Renal pelvis (tissue), 1 donor: ENCODE measurements at regions not wholly inside any gene's neighbourhood (a gene's known extent, or its start where the extent isn't known, plus 50 kb on each side); places are given as distances from the start of the nearest gene placed in this dataset.

Source experiments
- DNase-seq: peaks from one replicate; pipeline ENCODE4 v3.0.0-alpha.2; 2013

DNA sequence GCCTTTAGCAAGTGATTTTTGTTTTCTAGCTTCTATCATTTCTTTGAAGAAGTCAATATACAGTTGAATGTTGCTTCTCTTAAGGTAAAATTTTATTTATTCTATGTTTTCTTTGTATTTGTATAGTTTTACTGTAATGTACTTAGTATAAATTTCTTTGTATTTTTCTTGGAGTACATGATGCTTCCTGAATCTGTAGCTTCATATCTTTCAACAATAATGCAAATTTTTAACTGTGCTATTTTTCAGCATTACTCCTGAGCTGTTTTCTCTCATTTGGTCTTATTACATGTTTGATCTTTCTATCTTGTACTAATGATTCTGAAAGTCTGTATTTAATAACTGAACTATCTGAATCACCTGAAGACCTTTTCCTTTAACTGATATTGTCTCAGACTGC is 253.9 kb upstream of the NXPH2 start:
- DNase-seq: no peak

DNA sequence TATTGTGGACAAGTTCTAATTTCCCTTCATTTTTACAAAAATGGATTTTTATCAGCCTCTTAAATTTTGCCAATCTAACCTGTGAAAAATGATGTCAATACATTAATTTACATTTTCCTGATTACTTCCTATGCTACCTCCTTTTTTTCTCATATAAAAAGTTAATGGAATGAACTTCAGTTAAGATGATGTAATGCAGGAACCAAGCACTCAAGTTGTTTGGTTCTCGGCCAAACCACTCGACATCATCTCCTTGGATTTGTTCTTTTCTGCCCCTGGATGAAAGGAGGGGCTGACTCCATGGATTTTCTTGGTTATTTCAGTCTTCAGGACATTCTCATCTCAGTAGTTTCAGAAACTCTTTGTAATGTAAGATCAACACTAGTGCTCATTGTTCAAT is 253.1 kb upstream of the NXPH2 start:
- DNase-seq: no peak

DNA sequence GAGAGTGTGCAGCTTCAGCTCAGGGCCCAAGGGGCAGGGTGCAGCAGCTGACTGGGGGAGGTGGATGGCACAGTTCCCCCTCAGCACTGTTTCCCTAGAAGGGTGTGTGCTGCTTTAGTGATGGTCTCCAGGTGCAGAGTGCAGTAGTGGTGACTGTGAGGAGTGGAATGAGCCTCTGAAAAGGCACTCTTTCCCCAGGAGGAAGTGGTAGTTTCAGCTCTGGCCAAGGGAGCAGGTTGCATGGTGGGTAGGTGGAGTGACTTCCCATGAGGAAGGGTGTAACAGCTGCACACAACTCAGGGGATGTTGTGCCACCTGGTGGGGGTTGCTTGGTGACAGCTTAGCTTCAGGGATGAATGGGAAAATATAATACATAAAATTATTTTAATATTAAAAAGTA is 251.5 kb upstream of the NXPH2 start:
- DNase-seq: no peak

DNA sequence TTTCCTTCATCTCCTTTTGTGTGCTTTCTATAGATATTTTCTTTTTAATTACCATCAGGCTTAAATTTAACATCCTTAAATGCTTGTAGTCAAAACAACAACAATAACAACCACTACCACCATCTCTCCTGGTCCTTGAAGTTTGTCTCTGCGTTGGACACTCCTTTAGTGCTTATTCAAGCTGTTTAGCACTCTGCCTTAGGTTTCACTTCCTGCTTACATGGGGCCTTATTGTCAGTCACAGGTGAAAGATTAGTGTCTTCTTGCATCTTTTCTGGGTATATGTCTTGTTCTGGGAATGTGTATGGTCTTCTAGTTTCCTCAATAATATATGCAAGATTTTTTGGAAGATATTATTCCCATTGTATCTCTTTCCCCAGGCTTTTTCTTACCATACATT is 240.1 kb upstream of the NXPH2 start:
- DNase-seq: no peak

DNA sequence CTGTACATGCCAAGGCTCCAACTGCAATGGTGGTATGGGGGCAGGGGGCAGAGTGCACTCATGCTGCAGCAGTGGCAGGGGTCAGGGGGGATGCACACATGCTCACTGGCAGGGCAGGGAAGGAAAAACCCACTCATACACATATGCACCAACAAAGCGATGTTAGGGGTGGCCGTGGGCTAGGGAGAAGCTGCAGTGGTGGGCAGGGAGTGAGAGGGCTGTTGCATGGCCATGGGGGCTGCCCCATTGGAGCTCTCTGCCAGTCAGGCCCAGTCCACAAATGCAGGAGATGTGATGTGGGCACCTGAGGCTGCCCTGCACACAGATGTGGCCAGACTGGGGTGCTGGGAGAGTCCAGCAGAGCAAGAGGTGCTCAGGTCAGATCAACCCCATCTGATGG is 238.1 kb upstream of the NXPH2 start:
- no peak for DNase-seq

DNA sequence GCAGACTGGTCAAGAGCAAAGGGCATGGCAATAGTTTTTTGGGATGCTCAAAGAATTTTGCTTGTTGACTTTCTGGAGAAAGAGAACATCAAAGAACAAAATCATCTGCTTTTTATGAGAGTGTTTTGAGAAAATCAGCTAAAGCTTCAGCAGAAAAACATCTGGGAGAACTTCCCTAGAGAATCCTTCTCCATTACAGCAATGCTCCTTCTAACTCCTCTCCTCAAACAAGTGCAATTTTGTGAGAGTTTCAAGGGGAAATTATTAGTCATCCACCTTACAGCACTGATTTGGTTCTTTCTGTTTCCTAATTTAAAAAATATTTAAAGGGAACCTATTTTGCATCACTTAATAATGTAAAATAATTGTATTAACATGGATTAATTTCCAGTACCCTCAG is 226.9 kb upstream of the NXPH2 start:
- DNase-seq: no peak

DNA sequence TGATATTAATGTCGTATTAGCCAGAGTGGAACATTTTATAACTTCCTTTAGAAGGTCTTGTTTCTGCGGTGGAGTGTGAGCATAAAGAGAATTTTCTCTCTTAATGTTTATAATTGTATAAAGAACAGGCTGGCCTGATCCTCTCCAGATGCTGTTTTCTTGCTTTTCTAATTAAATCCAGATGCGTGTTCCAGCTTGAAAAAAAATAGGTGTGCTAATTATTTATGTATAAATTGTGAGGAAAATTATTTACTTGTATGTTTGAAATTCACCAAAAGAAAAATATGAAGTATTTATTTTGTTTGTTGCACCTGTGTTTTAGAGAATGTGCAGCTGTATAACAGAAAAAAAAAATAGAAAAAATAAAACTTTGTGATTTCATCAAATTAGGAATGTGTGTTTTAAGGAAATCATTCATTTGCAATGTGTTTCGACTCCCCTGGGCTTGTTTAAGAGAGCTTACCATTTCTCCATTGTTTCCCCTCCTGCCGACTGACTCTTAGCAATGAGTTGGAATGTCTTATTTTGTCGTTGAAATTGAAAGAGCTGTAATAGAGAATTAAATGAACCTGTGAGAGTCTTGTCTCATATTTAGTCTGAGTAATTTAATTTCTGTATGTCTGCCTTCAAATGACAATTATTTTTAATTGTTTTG is 220.1 kb upstream of the NXPH2 start:
- DNase-seq: no peak

DNA sequence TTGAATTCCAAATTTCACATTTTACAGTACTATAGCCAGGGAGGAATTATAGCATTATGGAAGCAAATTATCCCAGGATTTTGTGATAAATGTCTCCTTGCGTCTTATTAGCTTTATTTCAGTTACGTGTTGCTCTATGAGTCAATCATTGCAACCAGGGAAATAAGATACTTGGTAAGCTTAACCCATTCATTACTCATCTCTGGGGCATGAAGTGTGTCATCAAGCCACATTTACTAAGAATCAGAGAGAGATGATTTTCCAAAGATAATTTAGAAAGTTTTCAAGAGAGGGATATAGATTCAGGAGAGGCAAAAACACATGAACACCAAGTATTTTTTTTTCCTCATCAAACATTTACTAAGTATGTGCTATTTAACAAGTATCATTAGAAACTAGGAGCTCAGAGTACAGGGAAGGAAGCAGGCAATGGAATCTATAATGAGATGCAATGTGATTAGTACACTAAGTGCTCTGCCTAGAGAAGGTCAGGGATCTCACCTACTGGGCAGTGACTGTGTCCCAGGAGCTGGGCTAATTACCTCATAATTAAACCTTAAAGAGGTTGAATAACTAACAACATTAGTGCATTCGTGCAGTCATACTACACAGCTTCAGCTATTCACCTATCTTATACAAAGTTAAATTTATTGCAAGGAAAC is 217.8 kb upstream of the NXPH2 start:
- DNase-seq: no peak

DNA sequence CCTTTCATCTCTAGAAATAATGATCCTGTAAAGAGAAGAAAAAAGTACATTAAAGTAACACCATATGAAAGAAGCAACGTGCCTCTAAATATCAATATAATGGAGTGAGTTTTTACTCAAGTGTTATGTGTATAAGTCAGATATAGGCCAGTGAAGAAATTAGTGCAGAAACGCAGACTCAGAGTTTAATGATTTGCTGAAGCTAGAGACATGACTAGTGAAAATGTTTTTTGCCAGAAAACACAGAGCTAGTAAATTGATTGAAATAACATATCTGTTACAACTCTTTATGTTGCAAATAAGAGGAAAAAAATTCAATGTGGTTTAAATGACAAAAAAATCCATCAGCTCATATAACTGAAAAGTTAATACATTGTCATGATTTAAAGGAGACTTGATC is 217.2 kb upstream of the NXPH2 start:
- DNase-seq: no peak

DNA sequence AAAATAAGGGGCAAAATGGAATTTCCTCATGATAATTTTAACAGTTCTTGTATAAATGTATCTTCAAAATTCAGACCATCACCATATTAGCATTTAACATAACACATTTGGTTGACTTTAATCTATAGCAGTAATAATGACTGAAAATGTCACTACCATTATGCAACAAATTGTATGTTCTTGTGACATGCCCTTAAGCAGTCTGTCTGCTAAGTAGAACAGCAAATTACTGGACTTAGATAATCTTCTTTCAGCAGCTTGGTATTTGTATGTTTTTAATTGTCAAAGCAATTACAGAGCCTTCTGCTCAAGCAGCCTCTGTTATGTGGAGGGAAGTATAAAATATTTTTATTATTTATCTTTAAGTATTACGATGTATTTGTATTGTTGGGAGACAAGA is 214.3 kb upstream of the NXPH2 start:
- DNase-seq: no peak

DNA sequence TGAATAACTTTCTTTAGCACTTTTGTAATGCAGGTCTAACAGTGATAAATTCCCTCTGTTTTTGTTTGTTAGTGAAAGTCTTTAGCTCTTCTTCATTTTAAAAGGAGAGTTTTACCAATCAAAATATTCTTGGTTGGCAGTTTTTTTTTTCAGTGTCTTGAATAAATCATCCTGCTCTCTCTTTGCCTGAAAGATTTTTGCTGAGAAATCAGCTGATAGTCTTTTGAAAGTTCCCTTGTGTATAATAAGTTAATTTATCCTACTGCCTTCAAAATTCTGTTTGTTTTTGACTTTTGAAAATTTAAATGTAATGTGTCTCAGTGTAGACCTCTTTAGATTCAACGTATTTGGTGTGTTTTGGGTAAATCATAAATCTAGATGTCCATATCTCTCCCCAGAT is 205.7 kb upstream of the NXPH2 start:
- DNase-seq: no peak

DNA sequence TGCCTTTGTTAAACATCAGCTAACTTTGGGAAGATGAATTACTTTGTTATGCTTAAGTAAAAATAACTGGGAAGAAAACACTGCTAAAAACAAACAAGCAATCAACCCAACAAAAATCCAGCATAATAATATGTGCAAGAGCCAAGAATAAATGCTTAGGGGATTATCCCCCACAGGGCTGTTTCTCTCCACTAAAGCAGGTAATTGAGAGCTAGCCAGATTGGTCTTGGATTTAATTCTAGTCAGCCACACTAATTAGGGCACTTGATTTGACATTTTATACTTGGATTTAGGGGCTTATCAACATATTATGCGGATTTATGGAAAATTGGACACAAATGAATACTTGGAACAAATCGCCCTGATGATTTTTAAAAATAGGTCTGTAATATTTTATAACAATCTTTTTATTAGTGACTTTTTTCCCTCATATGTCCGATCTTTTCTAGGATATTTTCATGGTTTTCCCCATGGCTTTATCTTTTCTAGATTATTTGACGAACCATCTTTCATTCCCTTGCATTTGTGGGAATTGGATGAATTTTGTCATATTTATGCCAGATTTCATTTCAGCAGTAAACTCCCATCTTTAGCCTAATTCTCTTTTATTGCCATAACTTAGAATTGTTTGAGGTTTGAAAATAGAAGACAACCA is 199.1 kb upstream of the NXPH2 start:
- no peak for DNase-seq

DNA sequence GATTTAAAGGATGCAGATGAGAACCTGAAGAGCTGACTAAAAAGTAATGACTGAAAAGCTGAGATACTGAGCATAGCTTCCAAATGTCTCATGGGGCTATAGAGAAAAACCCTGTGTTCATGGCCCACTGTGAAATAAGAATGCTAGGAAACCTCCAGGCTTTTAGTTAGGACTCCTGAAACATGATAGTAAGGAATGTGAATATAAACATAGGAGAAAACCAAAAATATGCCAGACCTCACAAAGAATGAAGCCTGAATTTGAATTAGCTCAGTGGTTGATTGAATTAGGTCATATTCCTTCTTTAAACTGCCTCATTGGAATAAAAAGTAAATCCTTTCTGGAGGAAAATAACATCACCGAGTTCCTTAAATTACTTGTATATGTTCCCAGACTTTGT is 194.5 kb upstream of the NXPH2 start:
- peak; percentile 1 for DNase-seq

DNA sequence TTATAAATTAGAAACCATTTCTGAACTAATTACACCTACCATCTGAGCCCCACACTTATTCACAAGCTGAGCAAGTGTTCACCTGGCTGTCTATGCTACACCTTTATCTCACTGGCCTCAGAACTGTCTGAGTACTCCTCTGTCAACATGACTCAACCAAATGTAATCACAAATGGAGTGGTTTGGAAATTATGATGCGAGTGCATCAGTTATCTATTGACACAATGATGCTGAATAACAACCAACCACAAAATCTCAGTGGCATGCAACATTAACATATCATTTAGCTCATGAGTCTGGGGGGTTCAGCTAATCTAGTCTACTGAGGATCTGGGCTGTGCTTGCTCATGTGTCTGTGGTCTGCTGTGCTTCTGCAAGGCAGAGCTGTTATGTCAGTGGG is 184.2 kb upstream of the NXPH2 start:
- no peak for DNase-seq

DNA sequence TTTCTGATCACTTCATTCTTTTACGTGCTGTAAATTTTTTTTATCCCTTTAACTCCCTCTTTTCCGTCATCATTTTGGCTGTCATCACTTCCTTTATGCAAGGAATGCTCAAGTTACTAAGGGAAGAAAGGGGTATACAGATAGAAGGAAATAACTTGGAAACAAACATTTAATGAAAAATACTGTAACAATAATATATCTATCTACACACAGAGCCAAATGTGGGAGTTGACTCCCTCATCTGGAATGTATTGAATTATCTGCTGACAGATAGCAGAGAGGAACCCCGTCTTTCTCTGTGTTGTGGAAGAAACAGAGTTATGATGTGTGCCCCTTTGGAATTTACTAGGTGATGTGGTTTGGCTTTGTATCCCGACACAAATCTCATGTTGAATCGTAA is 182.5 kb upstream of the NXPH2 start:
- no peak for DNase-seq

DNA sequence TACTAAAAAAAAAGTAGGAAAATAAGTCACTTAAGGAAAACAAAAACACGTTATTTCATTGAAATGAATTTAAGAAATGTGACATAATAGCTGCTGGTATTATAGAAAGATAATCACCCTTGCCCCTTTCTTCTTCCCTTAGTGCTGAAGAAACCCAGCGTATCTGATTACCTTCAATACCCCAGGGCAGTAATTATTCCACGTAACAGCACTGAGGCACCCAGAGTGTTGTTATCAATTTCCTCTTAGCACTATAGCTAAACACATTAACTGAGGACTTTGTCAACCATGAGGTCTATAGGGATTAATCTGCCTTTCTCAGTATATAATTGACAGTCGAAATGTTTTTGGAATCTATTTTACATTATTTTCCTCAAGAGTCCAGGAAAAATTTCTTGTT is 180.0 kb upstream of the NXPH2 start:
- no peak for DNase-seq

DNA sequence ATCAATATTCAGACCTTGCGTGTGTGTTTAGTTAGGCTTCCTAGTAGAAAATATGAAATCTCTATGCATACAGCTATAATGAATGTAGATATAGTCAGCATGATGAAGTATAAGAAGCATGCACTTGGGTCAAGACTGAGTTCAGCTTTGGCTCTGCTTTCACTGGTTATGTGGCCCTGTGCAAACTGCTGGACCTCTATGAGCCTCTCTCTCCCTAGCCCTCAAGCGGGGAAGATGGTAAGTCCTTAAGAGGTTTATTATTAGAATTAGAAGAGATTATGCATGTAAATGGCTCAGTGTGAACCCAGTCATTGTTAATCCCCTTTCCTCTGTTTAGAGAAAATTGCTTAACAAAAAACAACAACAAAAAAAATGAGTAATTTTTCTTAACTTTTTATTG is 178.8 kb upstream of the NXPH2 start:
- DNase-seq: no peak

DNA sequence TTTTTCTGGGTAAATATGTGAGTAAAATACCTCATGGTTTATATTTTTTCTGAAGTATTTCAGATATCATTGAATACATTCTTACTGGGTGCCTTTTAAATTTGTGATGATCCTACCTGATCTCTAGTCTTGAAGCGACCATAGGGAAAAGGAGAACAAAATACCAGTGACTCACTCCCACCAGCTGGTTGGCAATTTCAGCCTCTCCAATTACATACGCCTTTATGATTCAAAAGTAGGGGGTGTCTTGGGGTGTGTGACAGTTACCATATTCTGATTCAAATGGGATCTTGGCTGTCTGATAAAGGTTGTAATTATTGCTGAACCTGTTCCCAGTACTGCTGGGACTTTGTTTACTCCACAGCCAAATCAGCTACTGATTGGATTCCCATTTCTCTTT is 175.9 kb upstream of the NXPH2 start:
- no peak for DNase-seq

DNA sequence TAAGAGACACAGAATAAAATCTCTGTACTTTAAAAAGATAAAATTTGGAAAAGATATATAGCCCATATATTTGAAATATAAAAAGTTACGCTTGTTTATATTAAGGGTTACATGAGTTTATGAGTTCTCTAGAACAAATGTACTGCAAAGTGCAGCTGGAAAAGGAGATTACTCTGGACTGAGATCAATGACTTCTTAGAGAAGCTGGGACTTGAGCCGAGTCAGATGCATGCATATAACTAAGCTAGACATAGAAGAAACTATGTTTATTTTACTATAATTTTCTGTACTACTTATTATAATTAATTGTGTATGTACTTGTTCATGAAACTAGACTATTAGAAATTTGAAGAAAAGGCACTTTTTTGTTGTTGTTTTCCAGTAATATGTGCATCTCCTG is 170.3 kb upstream of the NXPH2 start:
- no peak for DNase-seq

DNA sequence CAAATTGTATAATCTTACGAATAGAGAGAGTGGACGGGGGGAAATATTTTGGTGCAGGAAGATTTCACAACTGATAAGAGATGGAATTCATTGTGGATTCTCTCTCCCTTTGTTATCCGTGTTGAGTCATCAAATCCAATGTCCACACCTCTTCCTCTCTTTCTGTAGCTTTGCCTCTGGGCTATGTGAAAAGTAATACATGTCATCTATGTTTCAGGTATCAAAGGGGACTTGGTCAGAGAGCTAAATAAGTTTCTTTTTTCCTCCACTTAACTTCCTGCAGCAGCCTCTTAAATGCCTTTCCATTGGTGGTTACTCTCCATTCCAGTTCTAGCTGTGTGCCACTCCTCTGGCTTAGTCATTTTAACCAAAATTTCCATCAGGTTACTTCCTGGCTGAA is 169.3 kb upstream of the NXPH2 start:
- DNase-seq: no peak

DNA sequence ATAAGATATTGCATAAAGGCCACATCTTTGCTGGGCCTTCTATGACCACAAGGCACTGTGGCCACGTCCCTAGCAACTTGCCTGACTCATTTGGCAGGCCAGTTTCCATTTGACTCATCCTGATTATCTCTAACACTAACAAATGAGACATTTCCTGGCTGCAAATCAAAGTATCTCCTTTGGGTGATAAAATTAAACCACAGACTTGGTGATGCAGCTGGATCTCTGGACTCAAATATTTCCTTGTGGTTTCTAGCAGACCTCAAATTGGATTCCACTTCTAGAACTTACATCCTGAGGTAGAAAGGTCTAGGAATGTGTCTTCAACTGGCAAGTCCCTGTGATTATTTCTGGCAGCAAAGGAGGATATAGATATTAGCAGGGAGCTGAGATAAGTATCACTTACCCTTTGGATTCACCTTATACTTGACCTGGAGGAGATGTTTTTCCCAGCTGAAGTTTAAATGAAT is 167.9 kb upstream of the NXPH2 start:
- no peak for DNase-seq

DNA sequence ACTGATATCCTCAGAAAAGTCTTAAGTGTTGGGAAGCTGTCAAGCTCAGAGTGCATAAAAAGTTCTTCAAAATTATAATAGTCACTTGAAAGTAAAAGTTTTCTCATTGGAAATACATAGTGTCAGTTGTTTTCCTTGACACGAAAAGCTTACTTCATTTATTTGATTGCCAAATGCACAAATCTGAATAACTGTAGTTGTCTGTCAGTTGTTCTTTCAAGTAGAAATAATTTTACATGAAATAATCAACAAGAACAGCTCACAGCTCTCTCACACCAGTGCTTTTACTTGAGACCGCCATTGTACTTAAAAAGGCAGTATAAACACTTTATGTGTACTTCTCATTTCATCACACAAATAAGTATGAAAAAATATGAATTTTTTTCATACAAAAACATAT is 163.3 kb upstream of the NXPH2 start:
- no peak for DNase-seq

DNA sequence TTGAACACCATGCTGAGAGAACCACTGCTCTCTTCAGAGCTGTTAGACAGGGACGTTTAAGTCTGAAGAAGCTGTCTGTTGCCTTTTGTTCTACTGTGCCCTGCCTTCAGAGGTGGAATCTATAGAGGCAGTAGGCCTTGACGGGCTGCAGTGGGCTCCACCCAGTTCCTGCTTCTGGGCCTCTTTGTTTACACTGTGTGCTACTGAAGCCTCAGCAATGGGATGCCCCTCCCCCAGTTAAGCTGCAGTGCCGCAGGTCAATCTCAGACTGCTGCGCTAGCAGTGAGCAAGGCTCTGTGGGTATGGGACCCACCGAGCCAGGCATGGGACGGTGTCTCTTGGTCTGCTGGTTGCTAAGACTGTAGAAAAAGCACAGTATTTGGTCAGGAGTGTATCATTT is 162.3 kb upstream of the NXPH2 start:
- DNase-seq: no peak
